NT2/D1 (cell line): ENCODE measurements at regions not wholly inside any gene's neighbourhood (a gene's known extent, or its start where the extent isn't known, plus 50 kb on each side); places are given as distances from the start of the nearest gene placed in this dataset.

ENCODE experiments used
- DNase-seq: peaks from one replicate; pipeline ENCODE4 v3.0.0-alpha.2; 2011; ENCODE audit warnings: low read depth, low spot score
- H3K27me3 ChIP-seq: 2 replicates; pipeline ENCODE4 v1.6.0; 2011; ENCODE audit warnings: mild to moderate bottlenecking; ENCODE audit not compliant: insufficient read length, insufficient read depth
- H3K36me3 ChIP-seq: 2 replicates; pipeline ENCODE4 v1.6.1; 2011; ENCODE audit warnings: mild to moderate bottlenecking, low read length, mixed read lengths; ENCODE audit not compliant: insufficient read depth, insufficient read length
- H3K4me1 ChIP-seq: 2 replicates; pipeline ENCODE4 v1.5.1; 2011; ENCODE audit not compliant: insufficient read depth, insufficient read length
- H3K4me3 ChIP-seq: 2 replicates; pipeline ENCODE4 v1.5.1; 2011; ENCODE audit warnings: low read depth; ENCODE audit not compliant: insufficient read length
- H3K9ac ChIP-seq: 2 replicates; pipeline ENCODE4 v1.6.0; 2011; ENCODE audit warnings: low read depth; ENCODE audit not compliant: insufficient read length
- H3K9me3 ChIP-seq: 2 replicates; pipeline ENCODE4 v1.5.1; 2011; ENCODE audit warnings: mild to moderate bottlenecking, low read length; ENCODE audit not compliant: insufficient read depth
- SUZ12 ChIP-seq: IDR thresholded peaks from 2 replicates; pipeline ENCODE4 v1.6.1; 2011; ENCODE audit not compliant: insufficient read length, insufficient read depth; ENCODE audit errors: extremely low read depth
- YY1 ChIP-seq: IDR thresholded peaks from 2 replicates; pipeline ENCODE4 v1.6.1; 2011; ENCODE audit not compliant: insufficient read length, insufficient read depth
- ZNF274 ChIP-seq: IDR thresholded peaks from 2 replicates; pipeline ENCODE4 v1.6.1; 2011; ENCODE audit warnings: mild to moderate bottlenecking, low read depth, low read length

GRCh38 chr4:100130964-100131363 lies 59.3 kb downstream of the DDIT4L start:
- no peaks in the 10 kb centered on the region for H3K4me1 ChIP-seq
- H3K9ac ChIP-seq = no peak overlapping the region
- H3K27me3 ChIP-seq = no peaks in the 10 kb centered on the region
- no peak overlapping the region for H3K4me3 ChIP-seq
- DNase-seq = no peak
- no peaks in the 10 kb centered on the region for H3K9me3 ChIP-seq
- H3K36me3 ChIP-seq = no peaks in the 10 kb centered on the region
- no peak for TF ChIP-seq SUZ12
- TF ChIP-seq ZNF274 = no peak
- no peak for TF ChIP-seq YY1

- Histone ChIP-seq H3K9ac (no peak overlapping the region), H3K9me3 (no peaks in the 10 kb centered on the region), H3K27me3 (no peaks in the 10 kb centered on the region), H3K36me3 (no peaks in the 10 kb centered on the region), H3K4me3 (no peak overlapping the region), H3K4me1 (no peaks in the 10 kb centered on the region)
- TF ChIP-seq ZNF274 (no peak), YY1 (no peak), SUZ12 (no peak)
- no peak for DNase-seq
These were observed 59.8 kb downstream of the DDIT4L start for GRCh38 chr4:100130491-100130890.

GRCh38 chr4:100129774-100130173 lies 60.5 kb downstream of the DDIT4L start:
- Histone ChIP-seq H3K36me3 (no peaks in the 10 kb centered on the region), H3K4me1 (no peaks in the 10 kb centered on the region), H3K4me3 (no peak overlapping the region), H3K9ac (no peak overlapping the region), H3K9me3 (no peaks in the 10 kb centered on the region), H3K27me3 (no peaks in the 10 kb centered on the region)
- DNase-seq = no peak
- no peak for TF ChIP-seq YY1
- no peak for TF ChIP-seq SUZ12

GRCh38 chr4:100128338-100128737 lies 61.9 kb downstream of the DDIT4L start:
- Histone ChIP-seq H3K9ac (no peak overlapping the region), H3K36me3 (no peaks in the 10 kb centered on the region), H3K4me3 (no peak overlapping the region), H3K27me3 (no peaks in the 10 kb centered on the region), H3K9me3 (no peaks in the 10 kb centered on the region), H3K4me1 (no peaks in the 10 kb centered on the region)
- no peak for TF ChIP-seq SUZ12
- TF ChIP-seq ZNF274 = no peak
- TF ChIP-seq YY1 = no peak
- DNase-seq = no peak

GRCh38 chr4:100124715-100125114 lies 65.6 kb downstream of the DDIT4L start:
- no peaks in the 10 kb centered on the region for H3K9me3 ChIP-seq
- no peaks in the 10 kb centered on the region for H3K4me1 ChIP-seq
- TF ChIP-seq YY1 = no peak
- no peak for TF ChIP-seq SUZ12
- no peak for TF ChIP-seq ZNF274
- DNase-seq = no peak
- no peaks in the 10 kb centered on the region for H3K36me3 ChIP-seq
- no peak overlapping the region for H3K9ac ChIP-seq
- no peaks in the 10 kb centered on the region for H3K27me3 ChIP-seq
- no peak overlapping the region for H3K4me3 ChIP-seq

GRCh38 chr4:100118181-100118580 lies 72.1 kb downstream of the DDIT4L start:
- no peak overlapping the region for H3K4me3 ChIP-seq
- DNase-seq = no peak
- no peaks in the 10 kb centered on the region for H3K9me3 ChIP-seq
- TF ChIP-seq YY1 (no peak), SUZ12 (no peak), ZNF274 (no peak)
- H3K9ac ChIP-seq = no peak overlapping the region
- no peaks in the 10 kb centered on the region for H3K27me3 ChIP-seq
- no peaks in the 10 kb centered on the region for H3K36me3 ChIP-seq
- H3K4me1 ChIP-seq = no peaks in the 10 kb centered on the region

GRCh38 chr4:100117750-100118149 lies 72.5 kb downstream of the DDIT4L start:
- no peaks in the 10 kb centered on the region for H3K9me3 ChIP-seq
- no peak for DNase-seq
- no peaks in the 10 kb centered on the region for H3K27me3 ChIP-seq
- H3K9ac ChIP-seq = no peak overlapping the region
- H3K4me3 ChIP-seq = no peak overlapping the region
- TF ChIP-seq ZNF274 (no peak), YY1 (no peak), SUZ12 (no peak)
- no peaks in the 10 kb centered on the region for H3K36me3 ChIP-seq
- no peaks in the 10 kb centered on the region for H3K4me1 ChIP-seq

GRCh38 chr4:100114909-100115308 lies 75.4 kb downstream of the DDIT4L start:
- TF ChIP-seq YY1 (no peak), ZNF274 (no peak), SUZ12 (no peak)
- Histone ChIP-seq H3K9ac (no peak overlapping the region), H3K4me3 (no peak overlapping the region), H3K36me3 (no peaks in the 10 kb centered on the region), H3K9me3 (no peaks in the 10 kb centered on the region), H3K4me1 (peaks cover 2% of the 10 kb centered on the region), H3K27me3 (no peaks in the 10 kb centered on the region)
- no peak for DNase-seq
